Sigmoid colon (tissue), 3 donors: ENCODE measurements at regions not wholly inside any gene's neighbourhood (a gene's known extent, or its start where the extent isn't known, plus 50 kb on each side); places are given as distances from the start of the nearest gene placed in this dataset.

Experiments
- POLR2A ChIP-seq, 2 donors: fragments of 450-650 bp; IDR thresholded peaks; one replicate each; pipeline ENCODE4 v1.6.1; 2016; ENCODE audit warnings: antibody characterized with exemption in 2 of 2, mild to moderate bottlenecking in 2 of 2, moderate library complexity in 2 of 2
- TF ChIP-seq, protein P1 (sequence below), 4 experiments: fragments of 450-650 bp in 3 of 4; fragments of 200-600 bp in 1 of 4; IDR thresholded peaks; one replicate each; pipeline ENCODE4 v1.5.1; 2016 to 2019; ENCODE audit warnings: antibody characterized with exemption in 4 of 4, mild to moderate bottlenecking in 3 of 4, moderate library complexity in 2 of 4

DNA sequence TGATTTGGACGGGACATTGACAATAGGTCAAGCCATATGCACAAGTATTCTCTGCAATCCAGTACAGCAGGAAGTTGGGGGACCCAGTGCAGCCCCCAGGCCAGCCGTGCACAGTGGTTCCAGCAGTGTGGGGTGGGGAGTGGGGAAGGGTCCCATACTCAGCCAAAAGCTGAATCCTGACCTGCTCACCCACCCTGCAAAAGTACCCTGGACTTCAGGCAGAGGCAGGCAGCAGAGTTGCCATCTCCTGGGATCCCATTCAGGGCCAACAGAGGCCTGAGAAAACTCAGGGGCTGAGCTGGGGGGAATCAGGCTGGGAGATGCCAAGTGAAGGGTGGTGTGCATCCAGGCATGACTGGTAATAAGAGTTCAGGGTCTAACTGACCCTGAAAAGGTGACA is 83.9 kb downstream of the ALG10 start:
- TF ChIP-seq, protein P1, sequence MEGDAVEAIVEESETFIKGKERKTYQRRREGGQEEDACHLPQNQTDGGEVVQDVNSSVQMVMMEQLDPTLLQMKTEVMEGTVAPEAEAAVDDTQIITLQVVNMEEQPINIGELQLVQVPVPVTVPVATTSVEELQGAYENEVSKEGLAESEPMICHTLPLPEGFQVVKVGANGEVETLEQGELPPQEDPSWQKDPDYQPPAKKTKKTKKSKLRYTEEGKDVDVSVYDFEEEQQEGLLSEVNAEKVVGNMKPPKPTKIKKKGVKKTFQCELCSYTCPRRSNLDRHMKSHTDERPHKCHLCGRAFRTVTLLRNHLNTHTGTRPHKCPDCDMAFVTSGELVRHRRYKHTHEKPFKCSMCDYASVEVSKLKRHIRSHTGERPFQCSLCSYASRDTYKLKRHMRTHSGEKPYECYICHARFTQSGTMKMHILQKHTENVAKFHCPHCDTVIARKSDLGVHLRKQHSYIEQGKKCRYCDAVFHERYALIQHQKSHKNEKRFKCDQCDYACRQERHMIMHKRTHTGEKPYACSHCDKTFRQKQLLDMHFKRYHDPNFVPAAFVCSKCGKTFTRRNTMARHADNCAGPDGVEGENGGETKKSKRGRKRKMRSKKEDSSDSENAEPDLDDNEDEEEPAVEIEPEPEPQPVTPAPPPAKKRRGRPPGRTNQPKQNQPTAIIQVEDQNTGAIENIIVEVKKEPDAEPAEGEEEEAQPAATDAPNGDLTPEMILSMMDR (IDR thresholded peaks at IDR 0.05), result no peak
- TF ChIP-seq POLR2A (IDR thresholded peaks at IDR 0.05), result no peak
